ENCODE measurements at regions not wholly inside any gene's neighbourhood (a gene's known extent, or its start where the extent isn't known, plus 50 kb on each side); places are given as distances from the start of the nearest gene placed in this dataset.

DNA sequence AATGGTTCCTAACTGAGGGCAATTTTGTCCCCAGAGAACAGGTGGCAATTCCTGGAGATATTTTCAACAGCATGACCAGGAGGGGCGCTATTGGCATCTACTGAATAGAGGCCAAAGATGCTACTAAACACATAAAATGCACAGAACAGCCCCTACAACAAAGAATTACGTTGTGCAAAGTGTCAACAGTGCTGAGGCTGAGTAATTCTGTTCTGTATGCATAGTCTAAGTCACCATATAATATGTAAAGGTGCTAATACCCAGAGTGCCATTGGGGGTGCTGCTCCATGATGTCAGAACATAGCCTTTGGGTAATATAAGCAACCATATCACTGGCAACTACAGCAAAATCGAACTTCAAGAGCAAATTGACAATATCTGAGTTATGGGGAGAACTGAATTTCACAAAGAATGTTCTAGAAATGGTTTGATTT is 213.3 kb upstream of the PHYHIPL start:
- TF ChIP-seq, protein P1, sequence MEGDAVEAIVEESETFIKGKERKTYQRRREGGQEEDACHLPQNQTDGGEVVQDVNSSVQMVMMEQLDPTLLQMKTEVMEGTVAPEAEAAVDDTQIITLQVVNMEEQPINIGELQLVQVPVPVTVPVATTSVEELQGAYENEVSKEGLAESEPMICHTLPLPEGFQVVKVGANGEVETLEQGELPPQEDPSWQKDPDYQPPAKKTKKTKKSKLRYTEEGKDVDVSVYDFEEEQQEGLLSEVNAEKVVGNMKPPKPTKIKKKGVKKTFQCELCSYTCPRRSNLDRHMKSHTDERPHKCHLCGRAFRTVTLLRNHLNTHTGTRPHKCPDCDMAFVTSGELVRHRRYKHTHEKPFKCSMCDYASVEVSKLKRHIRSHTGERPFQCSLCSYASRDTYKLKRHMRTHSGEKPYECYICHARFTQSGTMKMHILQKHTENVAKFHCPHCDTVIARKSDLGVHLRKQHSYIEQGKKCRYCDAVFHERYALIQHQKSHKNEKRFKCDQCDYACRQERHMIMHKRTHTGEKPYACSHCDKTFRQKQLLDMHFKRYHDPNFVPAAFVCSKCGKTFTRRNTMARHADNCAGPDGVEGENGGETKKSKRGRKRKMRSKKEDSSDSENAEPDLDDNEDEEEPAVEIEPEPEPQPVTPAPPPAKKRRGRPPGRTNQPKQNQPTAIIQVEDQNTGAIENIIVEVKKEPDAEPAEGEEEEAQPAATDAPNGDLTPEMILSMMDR (IDR thresholded peaks at IDR 0.05; ENCODE audit: extremely low read depth in 1 of 2, insufficient read depth in 1 of 2, low read depth in 1 of 2, low read length in 2 of 2), result no peak
- TF ChIP-seq POLR2A (IDR thresholded peaks at IDR 0.05; ENCODE audit: low read depth, low read length) (no peak), FOS (IDR thresholded peaks at IDR 0.05; ENCODE audit: borderline replicate concordance, insufficient read depth, low read length) (no peak), POLR2AphosphoS5 (IDR thresholded peaks at IDR 0.05; ENCODE audit: insufficient read depth, low read depth, low read length) (no peak)

All from endothelial cell of umbilical vein (primary cell).